ENCODE measurements at regions not wholly inside any gene's neighbourhood (a gene's known extent, or its start where the extent isn't known, plus 50 kb on each side); places are given as distances from the start of the nearest gene placed in this dataset.

DNA sequence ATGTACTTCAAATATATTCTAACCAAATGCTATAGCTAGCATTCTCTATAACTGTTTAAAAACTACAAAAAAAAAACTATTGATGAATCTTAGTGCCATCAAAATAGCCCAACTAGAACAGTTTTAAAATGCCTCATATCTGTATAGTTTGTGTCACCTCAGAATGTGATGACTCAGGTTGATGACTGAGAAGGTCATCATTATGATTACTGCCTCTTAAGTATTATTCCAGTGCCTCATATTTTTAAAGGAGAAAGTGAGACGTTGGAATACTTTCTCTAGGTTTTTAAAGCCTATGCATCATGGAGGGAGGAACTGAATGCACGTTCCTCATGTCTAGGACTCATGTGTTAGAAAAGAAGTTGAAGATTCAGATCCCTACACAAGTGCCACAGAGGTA, 88.2 kb downstream of the TMA16 start:
- DNase-seq: no peak

DNA sequence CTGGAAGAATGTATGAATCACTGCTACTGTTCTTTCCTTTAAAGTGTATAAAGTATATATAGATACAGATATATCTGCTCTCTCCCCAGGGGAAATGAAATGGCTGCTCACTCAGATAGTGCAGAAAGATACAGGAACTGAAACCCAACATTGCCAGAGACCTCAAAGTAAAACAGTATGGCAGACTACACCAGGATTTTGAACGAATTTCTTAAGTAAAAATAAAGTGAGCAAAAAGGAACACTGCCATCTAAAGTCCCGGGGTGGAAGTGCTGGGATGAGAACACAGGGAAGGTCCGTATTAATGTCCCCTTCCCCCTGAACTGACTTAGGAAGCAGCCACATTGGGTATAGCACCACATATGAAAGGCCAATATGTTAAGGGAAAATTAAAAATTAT, 93.4 kb downstream of the TMA16 start:
- DNase-seq: no peak

DNA sequence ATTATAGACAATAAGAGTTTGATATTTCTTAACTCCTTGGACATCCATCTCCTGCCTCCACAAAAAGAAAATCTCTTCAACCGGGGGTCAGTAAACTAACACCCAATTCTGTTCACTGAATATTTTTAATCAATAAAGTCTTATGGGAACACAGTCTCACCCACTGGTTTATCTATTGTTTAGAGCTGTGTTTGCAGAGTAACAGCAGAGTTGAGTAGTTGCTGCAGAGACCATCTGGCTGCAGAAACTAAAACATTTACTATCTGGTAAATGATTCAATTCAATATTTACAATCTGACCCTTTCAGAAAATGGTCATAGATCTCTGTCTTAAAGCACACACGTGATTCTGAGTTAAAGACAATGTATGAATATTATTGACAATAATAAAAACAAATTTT, 94.0 kb downstream of the TMA16 start:
- no peak for DNase-seq

DNA sequence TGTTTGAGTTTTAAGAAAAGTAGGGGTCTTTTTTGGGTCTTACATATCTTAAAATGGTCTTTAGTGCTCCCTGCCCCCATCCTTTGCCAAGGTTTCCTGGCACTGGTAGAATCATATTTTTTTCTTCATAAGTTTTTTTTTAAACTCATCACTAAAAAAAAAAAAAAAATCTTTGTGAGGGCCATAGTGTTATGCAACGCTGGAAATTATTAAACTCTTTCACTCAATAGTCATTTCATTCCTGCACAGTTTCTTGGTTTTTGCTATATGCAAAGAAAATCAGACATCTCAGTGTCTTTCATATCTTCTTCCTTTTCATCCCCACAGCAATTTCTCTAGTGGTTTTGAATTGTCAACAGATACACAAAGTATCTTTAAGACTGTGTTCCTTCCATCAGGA, 95.6 kb downstream of the TMA16 start:
- DNase-seq: no peak

DNA sequence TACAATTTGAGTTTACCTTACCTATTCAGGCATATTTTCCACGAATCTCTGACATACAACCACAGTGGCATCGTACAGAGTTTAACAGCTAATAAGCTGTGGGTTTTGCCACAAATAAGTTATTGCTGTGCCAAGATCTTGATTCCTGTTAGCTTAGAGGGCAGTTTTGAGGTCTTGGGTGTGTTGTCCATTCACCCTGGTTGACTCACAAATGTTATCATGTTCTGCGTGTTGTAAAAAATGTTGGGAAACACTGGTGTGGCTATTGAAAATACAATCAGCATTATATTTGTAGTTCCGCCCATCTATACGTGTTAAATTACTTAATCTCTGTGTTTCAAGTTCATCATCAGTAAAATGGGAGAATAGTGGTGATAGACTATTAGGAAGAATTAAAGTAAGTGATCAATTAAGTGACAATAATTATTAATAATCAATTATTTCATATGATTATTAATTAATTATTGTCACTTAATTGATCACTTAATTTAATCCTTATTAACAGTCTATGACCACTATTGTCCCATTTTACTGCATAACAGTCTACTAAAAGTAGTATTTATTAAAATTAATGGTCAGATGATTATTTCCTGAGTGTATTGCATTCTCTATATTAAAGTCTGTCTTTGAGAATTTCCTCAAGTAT, 96.3 kb downstream of the TMA16 start:
- DNase-seq: no peak

DNA sequence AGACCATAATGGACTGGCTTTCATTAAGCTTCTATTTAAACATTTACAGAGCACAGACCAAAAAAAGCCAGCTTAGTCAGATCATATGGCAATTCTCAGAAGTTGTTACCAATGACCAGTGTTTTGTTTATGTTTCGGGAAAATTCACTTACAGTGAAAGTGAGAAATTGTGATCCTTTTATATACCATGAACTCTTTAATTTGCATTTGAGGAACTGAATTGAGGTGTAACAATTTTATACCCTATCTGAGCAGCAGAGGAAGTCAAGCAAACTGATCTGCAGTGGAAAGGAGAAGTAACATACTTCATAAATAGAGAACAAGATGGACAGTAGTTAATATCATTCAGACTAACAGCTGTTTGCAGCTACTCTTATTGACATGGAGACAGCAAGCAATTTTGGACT, 97.1 kb downstream of the TMA16 start:
- DNase-seq: no peak

DNA sequence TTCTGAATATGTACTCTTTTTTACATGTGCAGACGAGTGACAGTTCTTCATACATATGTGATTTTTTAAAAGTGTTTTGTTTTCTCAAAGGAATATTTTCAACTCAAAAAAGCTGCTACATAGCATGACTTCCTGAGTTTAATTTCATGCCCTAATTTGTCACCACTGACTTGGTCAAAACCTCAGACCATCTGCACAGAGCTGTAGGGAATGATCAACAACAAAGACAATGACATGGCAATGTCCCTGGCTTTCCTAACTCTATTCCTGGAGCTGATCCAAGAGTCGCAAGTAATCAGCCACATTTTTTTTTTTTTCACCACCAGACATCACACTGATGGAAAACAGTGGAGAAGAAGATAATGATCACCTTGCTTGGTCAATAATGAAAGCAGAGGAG, 97.7 kb downstream of the TMA16 start:
- DNase-seq: no peak

DNA sequence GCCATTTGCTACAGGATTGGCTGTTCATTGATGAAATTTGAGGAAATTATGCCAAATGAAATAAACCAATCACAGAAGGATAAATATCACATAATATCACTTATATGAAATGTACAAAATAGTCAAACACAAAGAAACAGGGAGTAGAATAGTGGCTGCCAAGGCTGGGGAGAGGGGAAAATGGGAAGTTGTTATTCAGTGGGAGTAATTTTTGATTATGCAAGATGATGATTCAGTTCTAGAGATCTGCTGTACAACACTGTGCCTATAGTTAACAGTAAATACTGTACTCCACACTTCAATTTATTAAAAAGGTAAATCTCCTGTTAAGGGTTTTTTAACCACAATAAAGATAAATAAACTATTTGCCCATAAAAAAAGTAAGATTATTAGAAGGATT, 101.1 kb downstream of the TMA16 start:
- DNase-seq: no peak

DNA sequence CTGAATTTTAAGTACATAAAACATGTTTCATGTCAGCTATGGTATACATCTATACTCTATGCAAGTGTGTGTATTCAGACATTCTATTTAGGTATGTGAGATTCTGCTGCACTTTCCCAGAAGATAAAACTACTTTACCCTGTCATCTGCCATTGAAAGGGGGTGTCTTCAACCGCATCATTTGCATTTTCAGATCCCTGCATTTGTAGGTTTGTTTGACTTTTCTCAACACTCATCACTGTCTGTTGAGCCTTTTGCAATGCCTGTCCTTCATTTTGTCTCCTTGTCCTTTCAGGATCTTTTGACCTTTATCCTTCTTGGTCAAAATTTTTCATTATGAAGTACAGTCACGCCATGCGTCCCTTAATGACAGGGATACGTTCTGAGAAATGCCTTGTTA, 103.5 kb downstream of the TMA16 start:
- no peak for DNase-seq

DNA sequence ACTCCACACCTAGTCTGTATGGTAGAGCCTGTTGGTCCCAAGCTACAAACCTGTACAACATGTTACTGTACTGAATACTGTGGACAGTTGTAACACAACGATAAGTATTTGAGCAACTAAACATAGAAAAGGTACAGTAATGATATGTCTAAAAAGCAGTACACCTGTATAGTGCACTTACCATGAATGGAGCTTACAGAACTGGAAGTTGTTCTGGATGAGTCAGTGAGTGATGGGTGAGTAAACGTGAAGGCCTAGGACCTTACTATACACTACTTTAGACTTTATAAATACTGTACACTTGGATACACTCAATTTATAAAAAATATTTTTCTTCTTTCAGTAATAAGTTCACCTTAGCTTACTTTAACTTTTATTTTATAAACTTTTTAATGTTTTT, 104.0 kb downstream of the TMA16 start:
- no peak for DNase-seq

DNA sequence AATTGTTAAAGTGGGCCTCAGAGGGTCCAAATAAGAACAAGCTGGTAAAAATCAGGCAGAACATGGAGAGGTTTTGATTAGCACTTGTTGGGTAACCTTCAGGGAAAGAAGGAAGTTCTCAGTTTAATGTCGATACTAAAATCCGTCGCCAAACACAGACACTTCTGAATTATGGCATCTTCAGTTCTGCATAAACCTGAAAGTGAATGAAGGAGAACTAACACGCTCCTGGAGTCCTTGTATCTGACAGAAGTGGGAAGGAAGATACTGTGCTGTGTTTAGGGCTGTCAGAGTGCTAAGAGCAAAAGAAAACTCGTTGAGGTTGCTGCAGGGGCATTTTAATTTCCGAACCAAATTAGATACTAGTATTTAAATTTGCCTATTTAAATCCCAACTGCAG, 106.2 kb downstream of the TMA16 start:
- no peak for DNase-seq

DNA sequence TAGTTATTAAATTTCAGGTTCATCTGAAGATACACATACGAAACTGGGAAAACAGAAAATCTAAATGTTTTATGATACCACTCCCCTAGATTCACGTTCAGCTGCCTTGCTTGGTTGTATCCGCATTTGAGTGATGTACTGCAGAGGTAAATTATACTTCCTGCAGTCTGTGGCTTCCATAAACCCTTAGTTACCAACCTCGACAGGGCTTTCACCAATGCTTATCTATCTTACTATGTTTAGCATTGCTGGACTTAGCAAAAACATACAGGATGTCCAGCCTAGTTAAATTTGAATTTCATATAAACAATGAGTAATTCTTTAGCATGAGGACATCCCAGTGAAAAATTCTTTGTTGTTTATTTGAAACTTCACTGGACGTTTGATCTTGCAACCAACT, 108.8 kb downstream of the TMA16 start:
- DNase-seq: no peak

DNA sequence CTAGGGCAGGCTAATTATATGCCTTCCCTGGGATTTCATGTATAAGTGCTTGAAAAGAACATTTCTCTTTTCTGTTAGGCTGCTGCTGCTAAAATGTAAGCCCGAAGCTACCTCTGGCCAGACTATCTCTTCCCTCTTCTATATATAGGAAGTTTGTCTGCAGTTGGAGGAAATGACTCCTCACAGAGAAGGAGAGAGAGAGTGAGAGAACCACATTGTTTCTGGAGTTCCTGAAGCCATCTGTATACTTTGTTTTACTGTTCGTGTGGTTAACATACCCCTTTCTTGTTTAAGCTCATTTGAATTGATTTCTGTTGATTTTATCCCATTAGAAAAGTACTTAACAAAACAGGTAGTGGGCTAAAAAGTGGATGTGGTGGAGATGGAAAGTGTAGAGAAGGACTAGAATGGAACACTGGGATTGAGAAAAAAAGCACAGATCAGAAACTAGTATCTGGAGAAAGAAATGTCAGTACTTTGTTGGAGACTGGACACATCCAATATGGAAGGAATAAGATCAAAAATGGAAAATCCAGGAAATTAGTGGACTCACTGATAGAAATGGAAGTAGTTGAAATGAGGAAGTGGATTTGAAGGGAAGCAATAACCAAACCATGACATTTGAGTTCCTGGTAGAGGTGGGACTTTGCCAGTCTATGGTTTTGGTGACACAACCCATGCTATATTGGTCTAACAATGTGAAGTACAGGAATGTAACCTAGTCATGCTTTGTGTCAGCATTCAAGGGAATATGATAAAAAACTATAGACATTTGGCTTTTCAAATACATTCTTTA, 112.6 kb downstream of the TMA16 start:
- no peak for DNase-seq

DNA sequence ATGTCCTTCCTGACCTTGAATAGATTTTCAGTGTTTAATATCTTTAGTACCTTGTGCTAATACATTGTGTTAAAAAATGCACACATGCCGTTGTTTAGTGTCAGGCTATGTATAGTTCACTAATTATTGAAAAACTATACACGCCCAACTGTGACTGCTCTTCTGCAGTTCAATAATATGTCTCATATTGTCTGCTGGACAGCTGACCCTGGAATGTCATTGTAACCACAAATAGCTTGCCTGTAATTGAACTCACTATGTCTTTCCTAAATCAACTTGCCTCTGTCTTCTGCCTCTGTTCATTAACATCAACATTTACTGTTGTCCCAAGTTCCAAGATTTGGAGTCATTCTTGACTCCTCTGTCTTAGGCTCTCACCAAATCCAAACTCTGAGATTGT, 114.5 kb downstream of the TMA16 start:
- DNase-seq: no peak

DNA sequence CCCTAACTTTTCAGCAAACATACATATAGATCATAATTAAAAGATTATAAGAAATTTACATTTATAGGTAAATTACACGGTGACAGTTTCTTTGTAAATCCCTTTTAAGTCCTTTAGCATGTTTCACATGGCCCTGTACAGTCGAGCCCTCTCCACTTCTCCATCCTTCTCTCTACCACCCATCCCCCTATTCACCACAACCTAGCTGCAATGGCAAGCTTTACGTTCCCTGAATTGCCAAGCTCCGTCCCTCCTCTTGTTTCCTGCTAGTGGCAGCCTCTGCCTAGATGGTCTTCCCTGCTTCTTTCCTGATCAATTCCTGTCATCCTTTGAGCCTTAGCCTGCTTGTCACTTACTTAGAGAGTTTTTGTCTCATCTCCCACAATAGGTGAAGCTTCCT, 116.2 kb downstream of the TMA16 start:
- DNase-seq: no peak

DNA sequence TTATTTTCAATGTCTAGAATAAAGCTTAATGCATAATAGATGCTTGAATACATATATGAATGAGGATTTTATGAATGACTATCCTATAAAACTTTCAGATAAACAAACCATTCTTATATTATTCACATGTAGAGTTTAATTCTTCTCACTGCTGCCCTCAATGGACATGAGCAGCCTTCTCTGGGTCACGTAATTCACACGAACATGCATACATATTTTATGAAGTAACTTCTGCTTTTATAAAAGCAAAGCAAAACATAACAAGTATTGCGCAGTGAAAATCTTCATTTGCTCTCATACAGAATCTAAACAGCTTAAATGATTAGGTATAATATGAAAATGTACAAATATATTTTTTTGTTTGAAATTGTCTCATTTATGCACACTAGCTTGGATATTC, 116.7 kb downstream of the TMA16 start:
- no peak for DNase-seq

DNA sequence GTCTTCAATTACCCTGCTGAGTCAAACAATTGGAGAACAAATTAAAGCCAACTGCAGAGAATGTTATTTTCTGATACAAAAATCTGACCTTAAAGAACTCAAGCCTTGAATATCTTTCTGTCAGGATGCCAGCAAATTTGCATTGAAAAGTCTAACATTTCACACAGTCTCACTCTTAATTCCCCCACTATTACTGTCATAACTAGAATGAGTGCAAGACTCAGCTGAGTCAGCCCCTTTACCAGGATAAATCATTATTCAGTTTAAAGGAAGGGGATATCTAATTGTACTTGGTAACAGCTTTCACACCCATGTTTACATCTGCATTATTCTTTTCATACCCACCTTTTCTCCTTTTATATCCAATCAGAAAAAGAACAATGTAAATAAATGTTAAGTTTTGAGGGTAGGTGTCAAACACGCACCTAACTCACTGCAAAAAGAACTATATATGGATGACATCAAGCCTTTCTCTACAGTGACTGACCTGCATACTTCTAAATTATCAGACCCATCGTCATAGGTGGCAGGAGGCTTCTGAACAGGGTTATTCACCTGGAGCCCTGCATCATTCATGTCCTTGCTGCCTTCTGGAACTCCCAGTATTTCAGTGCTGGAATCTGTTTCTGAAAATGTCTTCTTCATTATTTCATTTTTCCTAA, 117.4 kb downstream of the TMA16 start:
- no peak for DNase-seq

DNA sequence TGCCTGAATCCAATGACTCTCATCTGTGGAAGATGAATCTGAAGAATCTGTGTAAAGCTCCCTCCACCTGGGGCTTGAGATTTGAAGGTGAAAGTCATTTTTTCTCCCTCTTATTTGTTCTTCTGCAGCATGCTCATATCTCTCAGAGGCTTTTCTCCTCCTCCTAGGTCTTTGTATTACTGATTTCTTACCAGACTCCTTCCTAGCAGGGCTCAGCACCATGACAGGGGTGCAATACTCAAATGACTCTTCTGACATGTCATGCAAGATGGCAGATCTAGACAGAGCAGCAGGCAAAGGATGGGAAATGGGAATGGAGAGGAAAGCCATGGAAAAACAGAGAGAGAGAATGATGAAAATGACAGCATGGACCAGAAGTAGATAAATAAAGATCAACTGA, 118.3 kb downstream of the TMA16 start:
- DNase-seq: no peak

DNA sequence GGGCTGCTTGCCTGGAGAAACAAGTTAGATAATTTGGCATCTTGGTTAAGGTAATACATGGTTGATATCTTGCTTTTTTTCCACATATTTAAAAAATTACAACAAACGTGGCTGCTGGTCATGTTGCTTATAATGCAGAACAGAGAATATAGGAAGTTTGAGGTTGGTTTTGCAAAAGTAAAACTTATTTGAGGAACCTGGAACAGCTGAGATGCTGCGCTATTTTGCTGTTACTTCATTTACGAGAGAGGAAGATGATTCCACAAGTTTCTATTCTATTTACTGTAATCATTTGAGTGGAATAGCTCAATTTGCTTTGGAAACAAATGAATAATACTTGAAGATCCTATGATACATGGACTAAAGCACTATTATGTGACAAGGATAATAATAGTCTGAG, 118.9 kb downstream of the TMA16 start:
- no peak for DNase-seq

DNA sequence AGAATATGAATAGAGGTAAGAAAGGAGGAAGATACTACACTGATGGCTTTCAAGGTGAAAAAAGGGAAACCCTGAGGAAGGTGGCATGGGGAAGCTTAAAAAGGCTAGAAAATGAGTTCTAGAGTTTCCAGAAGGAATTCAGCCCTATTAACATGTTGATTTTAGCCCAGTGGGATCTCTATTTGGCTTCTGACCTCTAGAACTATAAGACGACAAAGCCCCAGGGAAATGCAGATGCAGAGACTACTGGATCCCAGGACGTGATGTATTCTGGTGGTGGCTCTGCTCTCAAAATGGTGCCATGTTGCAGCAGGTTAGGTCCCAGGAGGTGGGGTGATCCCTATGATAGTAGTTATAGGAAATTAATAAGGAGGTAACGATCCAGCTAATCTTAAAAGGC, 120.4 kb downstream of the TMA16 start:
- DNase-seq: no peak

DNA sequence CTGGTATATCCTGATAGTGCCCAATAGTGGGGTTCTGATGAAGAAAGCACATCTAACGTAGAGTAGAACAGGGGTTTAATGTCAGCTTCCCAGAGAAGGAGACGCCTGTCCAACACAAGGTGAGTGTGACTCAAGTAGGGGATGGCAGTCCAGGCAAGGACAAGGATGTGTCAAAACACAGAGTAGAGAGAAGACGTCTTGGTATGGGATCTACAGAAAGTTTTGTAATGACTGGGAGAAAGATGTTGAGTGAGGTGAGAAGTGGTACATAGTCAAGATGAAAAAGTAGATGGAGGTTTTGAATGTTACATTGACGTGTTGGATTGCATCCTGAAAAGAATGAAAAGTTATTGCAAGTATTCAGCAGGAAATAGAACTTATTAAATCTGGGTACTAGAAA, 124.4 kb downstream of the TMA16 start:
- no peak for DNase-seq

DNA sequence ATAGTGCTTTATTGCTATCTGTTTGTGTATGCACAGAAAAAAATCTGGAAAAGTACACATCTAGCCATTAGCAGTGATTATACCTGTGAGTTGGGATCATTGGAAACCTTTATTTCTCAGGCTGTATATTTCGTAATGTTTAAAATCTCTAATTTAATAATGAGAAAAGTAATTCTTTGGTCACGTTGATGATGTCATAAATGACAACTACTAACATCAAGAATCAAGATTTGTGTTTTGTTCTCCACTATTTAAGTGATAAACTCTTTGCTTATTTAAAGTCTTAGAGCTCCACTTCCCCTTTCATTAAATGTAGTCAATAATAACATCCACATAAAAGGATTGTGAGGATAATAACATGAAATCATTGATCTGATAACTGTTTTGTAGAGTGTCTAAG, 126.2 kb downstream of the TMA16 start:
- no peak for DNase-seq

DNA sequence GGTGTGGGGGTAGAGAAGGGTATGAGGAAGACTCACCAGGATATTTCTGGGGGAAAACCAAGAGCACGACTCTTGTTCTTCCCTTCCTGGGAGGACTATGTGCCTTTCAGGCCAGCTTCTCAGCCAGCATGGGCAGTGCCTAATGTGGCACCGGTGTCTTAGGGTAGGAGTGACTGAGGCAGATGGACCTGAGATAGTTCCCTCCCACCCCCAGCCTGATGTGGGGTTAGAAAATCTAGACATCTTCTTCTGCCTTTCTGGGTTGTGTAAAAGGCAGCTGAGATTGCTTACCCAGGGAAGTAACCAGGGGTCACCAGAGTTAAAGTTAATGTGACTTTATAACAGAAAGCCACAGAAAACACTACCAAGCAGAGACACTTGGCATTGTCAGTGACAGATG, 127.3 kb downstream of the TMA16 start:
- no peak for DNase-seq
